ENCODE measurements at regions not wholly inside any gene's neighbourhood (a gene's known extent, or its start where the extent isn't known, plus 50 kb on each side); places are given as distances from the start of the nearest gene placed in this dataset.
A peak's percentile ranks its signal among the peaks of the same experiment; 100 is the strongest.
"Not testable (repeated sequence)": the region's sequence is repeated elsewhere in the genome, so short reads cannot be mapped to it uniquely, and the experiment has no call there.

DNA sequence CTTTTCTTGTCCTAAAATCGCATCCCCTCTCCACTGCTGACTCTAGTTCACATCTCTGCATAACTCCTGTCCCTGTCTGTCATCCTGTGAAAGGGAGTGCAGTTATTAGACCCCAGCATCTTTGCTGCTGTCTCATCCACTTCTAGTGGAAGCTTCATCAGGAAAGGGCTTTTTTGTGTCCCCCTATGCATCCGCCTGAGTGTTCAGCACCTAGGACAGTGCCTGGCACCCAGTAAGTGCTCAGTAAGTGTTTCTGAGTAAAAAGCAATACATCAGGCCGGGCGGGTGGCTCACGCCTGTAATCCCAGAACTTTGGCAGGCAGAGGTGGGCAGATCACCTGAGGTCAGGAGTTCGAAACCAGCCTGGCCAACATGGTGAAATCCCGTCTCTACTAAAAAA is 211.8 kb upstream of the FOXK1 start:
- Histone ChIP-seq H3K27me3 (ENCODE audit: insufficient read depth, poor library complexity, severe bottlenecking) (no peaks in the 10 kb centered on the region), H3K27ac (replicated peaks) (no peak overlapping the region), H3K4me3 (replicated peaks; ENCODE audit: insufficient read depth, low read length) (no peak overlapping the region)
- DNase-seq (ENCODE audit: low read depth in 1 of 2, low spot score in 1 of 2): no peak
- TF ChIP-seq, protein P1, sequence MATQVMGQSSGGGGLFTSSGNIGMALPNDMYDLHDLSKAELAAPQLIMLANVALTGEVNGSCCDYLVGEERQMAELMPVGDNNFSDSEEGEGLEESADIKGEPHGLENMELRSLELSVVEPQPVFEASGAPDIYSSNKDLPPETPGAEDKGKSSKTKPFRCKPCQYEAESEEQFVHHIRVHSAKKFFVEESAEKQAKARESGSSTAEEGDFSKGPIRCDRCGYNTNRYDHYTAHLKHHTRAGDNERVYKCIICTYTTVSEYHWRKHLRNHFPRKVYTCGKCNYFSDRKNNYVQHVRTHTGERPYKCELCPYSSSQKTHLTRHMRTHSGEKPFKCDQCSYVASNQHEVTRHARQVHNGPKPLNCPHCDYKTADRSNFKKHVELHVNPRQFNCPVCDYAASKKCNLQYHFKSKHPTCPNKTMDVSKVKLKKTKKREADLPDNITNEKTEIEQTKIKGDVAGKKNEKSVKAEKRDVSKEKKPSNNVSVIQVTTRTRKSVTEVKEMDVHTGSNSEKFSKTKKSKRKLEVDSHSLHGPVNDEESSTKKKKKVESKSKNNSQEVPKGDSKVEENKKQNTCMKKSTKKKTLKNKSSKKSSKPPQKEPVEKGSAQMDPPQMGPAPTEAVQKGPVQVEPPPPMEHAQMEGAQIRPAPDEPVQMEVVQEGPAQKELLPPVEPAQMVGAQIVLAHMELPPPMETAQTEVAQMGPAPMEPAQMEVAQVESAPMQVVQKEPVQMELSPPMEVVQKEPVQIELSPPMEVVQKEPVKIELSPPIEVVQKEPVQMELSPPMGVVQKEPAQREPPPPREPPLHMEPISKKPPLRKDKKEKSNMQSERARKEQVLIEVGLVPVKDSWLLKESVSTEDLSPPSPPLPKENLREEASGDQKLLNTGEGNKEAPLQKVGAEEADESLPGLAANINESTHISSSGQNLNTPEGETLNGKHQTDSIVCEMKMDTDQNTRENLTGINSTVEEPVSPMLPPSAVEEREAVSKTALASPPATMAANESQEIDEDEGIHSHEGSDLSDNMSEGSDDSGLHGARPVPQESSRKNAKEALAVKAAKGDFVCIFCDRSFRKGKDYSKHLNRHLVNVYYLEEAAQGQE (IDR thresholded peaks at IDR 0.05; ENCODE audit: insufficient replicate concordance, low read depth): peak; percentile 90
- TF ChIP-seq, protein P2, sequence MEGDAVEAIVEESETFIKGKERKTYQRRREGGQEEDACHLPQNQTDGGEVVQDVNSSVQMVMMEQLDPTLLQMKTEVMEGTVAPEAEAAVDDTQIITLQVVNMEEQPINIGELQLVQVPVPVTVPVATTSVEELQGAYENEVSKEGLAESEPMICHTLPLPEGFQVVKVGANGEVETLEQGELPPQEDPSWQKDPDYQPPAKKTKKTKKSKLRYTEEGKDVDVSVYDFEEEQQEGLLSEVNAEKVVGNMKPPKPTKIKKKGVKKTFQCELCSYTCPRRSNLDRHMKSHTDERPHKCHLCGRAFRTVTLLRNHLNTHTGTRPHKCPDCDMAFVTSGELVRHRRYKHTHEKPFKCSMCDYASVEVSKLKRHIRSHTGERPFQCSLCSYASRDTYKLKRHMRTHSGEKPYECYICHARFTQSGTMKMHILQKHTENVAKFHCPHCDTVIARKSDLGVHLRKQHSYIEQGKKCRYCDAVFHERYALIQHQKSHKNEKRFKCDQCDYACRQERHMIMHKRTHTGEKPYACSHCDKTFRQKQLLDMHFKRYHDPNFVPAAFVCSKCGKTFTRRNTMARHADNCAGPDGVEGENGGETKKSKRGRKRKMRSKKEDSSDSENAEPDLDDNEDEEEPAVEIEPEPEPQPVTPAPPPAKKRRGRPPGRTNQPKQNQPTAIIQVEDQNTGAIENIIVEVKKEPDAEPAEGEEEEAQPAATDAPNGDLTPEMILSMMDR (IDR thresholded peaks at IDR 0.05; ENCODE audit: insufficient read depth, low read length): no peak

DNA sequence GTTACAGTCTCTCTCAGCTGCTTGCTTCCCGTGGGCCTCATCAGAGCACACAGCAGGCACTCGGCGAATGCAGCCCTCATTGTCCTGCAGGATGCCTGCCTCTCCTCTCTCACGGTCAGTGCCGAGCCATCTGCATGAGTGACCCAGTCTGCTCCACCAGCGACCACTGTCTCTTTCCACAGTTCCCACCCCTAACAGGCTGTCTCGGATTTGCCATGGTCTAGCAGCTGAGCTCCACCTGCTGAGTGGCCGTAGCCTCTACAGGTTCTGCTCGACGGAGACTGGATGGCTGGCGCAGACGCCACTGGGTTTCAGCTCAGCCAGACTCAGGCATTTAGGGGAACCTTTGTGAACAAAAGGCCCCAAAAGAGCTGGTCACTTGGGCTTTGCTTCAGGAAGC is 209.4 kb upstream of the FOXK1 start:
- Histone ChIP-seq H3K27me3 (ENCODE audit: insufficient read depth, poor library complexity, severe bottlenecking) (no peaks in the 10 kb centered on the region), H3K4me3 (replicated peaks; ENCODE audit: insufficient read depth, low read length) (no peak overlapping the region), H3K27ac (replicated peaks) (no peak overlapping the region)
- no peak for DNase-seq (ENCODE audit: low read depth in 1 of 2, low spot score in 1 of 2)
- TF ChIP-seq, protein P2 (IDR thresholded peaks at IDR 0.05; ENCODE audit: insufficient read depth, low read length): no peak
- TF ChIP-seq GABPA (IDR thresholded peaks at IDR 0.05; ENCODE audit: low read depth) (no peak), SPI1 (IDR thresholded peaks at IDR 0.05; ENCODE audit: borderline replicate concordance, low read depth) (no peak), POLR2AphosphoS5 (IDR thresholded peaks at IDR 0.05; ENCODE audit: low read depth) (no peak)
- TF ChIP-seq, protein P1 (IDR thresholded peaks at IDR 0.05; ENCODE audit: insufficient replicate concordance, low read depth): no peak

DNA sequence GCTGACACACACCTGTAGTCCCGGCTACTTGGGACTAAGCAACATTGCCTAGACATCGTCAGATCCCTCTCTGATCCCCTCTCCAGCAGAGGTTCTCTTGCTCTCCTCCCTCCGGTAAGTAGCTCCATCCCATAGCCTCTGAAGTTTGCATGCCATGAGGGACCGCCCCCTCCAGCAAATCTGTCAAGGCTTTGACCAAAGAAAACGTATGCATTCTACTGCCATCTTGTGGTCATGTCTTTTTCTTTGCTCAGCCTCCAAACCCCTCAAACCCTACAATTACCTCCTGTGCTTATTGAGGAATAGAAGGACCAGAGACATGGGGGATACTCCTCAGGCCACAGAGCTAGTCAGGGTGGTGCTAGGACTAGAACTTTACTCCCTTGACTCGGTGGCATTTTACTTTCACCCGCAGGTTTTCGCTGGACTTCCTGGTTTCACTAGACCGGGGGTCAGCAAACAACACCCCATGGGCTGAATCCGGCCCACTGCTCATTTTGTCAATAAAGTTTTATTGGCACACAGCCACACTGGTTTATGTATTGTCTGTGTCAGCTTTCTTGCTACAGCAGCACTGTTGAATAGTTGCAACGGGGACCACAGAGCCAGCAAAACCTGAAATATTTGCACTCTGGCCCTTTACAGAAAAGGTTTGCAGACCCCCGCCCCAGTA is 202.6 kb upstream of the FOXK1 start:
- TF ChIP-seq SPI1 (IDR thresholded peaks at IDR 0.05; ENCODE audit: borderline replicate concordance, low read depth): no peak
- TF ChIP-seq, protein P2 (IDR thresholded peaks at IDR 0.05; ENCODE audit: insufficient read depth, low read length): peak; percentile 45
- no peak for TF ChIP-seq POLR2AphosphoS5 (IDR thresholded peaks at IDR 0.05; ENCODE audit: low read depth)
- peak; percentile 26 to 42 for DNase-seq (ENCODE audit: low read depth in 1 of 2, low spot score in 1 of 2)
- no peak overlapping the region for H3K4me3 ChIP-seq (replicated peaks; ENCODE audit: insufficient read depth, low read length)
- no peak overlapping the region for H3K27ac ChIP-seq (replicated peaks)
- no peaks in the 10 kb centered on the region for H3K27me3 ChIP-seq (ENCODE audit: insufficient read depth, poor library complexity, severe bottlenecking)

DNA sequence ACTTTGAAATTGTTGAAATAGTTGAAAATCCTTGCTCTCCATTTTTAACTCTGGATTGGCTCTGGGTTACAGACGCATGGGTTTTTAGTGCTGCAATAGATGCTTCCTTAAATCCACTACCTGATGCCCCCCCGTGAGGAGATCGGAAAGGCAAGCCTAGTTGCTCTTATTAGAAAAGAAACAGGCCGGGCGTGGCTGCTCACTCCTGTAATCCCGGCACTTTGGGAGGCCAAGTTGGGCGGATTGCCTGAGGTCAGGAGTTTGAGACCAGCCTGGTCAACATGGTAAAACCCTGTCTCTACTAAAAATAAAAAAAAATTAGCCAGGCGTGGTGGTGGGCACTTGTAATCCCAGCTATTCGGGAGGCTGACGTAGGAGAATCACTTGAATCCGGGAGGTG is 202.0 kb upstream of the FOXK1 start:
- not testable (repeated sequence) for DNase-seq (ENCODE audit: low read depth in 1 of 2, low spot score in 1 of 2); H3K27ac ChIP-seq (replicated peaks); H3K27me3 ChIP-seq (ENCODE audit: insufficient read depth, poor library complexity, severe bottlenecking); H3K4me3 ChIP-seq (replicated peaks; ENCODE audit: insufficient read depth, low read length)
